Mesothelial cell of epicardium (in vitro differentiated cells): ENCODE measurements at regions not wholly inside any gene's neighbourhood (a gene's known extent, or its start where the extent isn't known, plus 50 kb on each side); places are given as distances from the start of the nearest gene placed in this dataset.

Source experiments
- DNase-seq, 2 experiments: peaks; one replicate each; pipeline ENCODE4 v3.0.0; 2021; ENCODE audit warnings: low spot score in 2 of 2; ENCODE audit not compliant: unreplicated experiment in 2 of 2
- H3K27ac Mint-ChIP-seq: 2 replicates; pipeline ENCODE4 v1.8.0; 2021; ENCODE audit warnings: mixed read lengths
- H3K27me3 Mint-ChIP-seq: 2 replicates; pipeline ENCODE4 v1.8.0; 2021; ENCODE audit warnings: low read depth, mixed read lengths
- H3K36me3 Mint-ChIP-seq: 2 replicates; pipeline ENCODE4 v1.8.0; 2021; ENCODE audit warnings: mixed read lengths
- H3K4me1 Mint-ChIP-seq: 2 replicates; pipeline ENCODE4 v1.8.0; 2021; ENCODE audit warnings: mixed read lengths
- H3K4me3 Mint-ChIP-seq: 2 replicates; pipeline ENCODE4 v1.8.0; 2021; ENCODE audit warnings: mild to moderate bottlenecking, moderate library complexity, mixed read lengths
- H3K9me3 Mint-ChIP-seq: 2 replicates; pipeline ENCODE4 v1.8.0; 2021; ENCODE audit warnings: mixed read lengths
- TF ChIP-seq, protein P1 (sequence below): fragments of 200-600 bp; sonication (generic); IDR thresholded peaks from one replicate; pipeline ENCODE4 v1.5.0; 2021; ENCODE audit warnings: antibody characterized with exemption; ENCODE audit not compliant: unreplicated experiment

DNA sequence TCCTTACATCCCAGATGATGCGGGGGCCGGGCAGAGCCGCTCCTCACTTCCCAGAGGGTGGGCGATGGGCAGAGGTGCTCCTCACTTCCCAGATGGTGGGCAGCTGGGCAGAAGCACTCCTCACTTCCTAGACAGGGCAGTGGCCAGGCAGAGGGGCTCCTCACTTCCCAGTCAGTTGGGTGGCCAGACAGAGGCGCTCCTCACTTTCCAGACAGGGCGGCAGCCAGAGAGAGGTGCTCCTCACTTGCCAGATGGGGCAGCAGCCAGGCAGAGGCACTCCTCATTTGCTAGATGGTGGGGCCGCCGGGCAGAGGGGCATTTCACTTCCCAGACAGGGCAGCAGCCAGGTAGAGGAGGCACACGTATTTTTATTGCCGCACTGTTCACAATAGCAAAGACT, 622.0 kb upstream of the KCNMB2 start:
- peaks cover 42% of the 10 kb centered on the region for H3K9me3 Mint-ChIP-seq
- DNase-seq = no peak
- H3K4me3 Mint-ChIP-seq = no peak overlapping the region
- peaks cover 13% of the 10 kb centered on the region for H3K36me3 Mint-ChIP-seq
- no peak overlapping the region for H3K27ac Mint-ChIP-seq
- no peaks in the 10 kb centered on the region for H3K4me1 Mint-ChIP-seq
- TF ChIP-seq, protein P1, sequence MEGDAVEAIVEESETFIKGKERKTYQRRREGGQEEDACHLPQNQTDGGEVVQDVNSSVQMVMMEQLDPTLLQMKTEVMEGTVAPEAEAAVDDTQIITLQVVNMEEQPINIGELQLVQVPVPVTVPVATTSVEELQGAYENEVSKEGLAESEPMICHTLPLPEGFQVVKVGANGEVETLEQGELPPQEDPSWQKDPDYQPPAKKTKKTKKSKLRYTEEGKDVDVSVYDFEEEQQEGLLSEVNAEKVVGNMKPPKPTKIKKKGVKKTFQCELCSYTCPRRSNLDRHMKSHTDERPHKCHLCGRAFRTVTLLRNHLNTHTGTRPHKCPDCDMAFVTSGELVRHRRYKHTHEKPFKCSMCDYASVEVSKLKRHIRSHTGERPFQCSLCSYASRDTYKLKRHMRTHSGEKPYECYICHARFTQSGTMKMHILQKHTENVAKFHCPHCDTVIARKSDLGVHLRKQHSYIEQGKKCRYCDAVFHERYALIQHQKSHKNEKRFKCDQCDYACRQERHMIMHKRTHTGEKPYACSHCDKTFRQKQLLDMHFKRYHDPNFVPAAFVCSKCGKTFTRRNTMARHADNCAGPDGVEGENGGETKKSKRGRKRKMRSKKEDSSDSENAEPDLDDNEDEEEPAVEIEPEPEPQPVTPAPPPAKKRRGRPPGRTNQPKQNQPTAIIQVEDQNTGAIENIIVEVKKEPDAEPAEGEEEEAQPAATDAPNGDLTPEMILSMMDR = no peak
- no peaks in the 10 kb centered on the region for H3K27me3 Mint-ChIP-seq

DNA sequence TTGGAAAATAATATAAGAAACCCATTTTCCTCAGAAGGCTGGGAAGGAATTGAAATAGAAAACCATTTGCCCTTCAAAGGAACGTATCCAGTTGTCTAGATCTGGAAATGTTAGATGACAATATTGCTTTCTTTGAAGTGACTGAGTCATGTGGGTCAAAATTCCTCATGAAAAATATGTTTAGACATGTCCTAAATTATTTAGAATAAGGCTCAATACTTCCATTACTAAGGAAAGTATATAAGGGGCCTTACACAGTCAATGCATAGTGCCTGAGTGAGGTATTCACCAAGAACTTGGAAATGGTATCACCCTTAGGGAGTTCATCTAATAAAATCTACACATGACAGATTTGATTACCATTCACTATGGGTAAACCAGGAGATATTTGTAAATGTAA, 619.8 kb upstream of the KCNMB2 start:
- Mint-ChIP-seq H3K36me3 (peaks cover 9% of the 10 kb centered on the region), H3K4me1 (no peaks in the 10 kb centered on the region)
- no peak for DNase-seq

DNA sequence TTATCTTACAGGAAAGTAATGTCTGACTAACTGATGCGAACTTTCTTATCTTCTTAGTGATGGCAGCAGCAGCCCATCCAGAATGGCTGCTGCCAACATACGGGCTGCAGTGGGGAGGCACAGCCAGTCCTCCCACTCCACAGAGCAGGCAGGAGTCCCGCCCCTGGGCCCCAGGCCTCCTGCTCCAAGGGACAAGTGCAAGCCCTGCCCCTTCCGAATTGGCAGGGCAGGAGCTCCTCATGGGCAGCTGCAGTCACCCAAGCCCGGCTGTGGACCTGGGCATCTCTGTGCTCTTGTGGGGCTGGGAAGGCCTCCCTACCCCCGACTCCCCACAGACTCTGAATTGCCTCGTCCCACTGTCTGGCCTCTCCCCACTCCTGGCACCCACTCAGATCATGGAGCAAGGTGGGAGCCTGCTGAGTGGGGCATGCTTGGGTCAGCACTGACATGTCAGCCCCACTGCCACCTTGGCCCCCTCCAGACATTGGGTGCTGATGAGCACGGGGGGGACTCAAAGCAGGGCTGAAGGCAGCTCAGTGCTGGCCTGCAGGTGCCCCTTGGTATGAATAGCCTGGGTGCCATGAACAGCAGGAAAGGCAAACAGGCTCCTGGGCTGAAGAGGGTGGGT, 618.9 kb upstream of the KCNMB2 start:
- H3K36me3 Mint-ChIP-seq = peaks cover 7% of the 10 kb centered on the region
- TF ChIP-seq, protein P1 = no peak
- H3K27ac Mint-ChIP-seq = no peak overlapping the region
- H3K27me3 Mint-ChIP-seq = no peaks in the 10 kb centered on the region
- no peaks in the 10 kb centered on the region for H3K4me1 Mint-ChIP-seq
- DNase-seq = no peak
- H3K4me3 Mint-ChIP-seq = no peak overlapping the region
- peaks cover 23% of the 10 kb centered on the region for H3K9me3 Mint-ChIP-seq

More for the DNA sequence above, 619.8 kb upstream of the KCNMB2 start:
- TF ChIP-seq, protein P1 = no peak
- Mint-ChIP-seq H3K27ac (no peak overlapping the region), H3K27me3 (no peaks in the 10 kb centered on the region), H3K4me3 (no peak overlapping the region), H3K9me3 (peaks cover 25% of the 10 kb centered on the region)

DNA sequence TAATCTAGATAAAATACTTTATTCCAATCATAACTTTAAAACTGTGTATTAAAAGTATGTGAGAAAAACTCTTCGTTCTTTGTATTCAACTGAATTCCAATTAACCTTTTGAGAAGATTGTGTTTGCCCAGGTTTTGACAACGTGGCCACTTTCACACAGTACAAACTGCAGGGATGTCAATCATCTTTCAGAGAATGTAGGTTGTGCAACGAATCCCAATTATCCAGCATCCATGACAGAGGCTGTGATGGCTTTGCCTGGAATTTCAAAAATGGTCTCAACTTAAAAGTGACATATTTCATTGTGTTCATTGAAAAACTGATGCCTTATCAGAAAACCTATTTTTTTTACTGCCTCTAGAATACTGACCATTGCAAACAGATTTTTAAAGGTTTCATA, 615.1 kb upstream of the KCNMB2 start:
- Mint-ChIP-seq H3K9me3 (peaks cover 23% of the 10 kb centered on the region), H3K27ac (no peak overlapping the region), H3K36me3 (peaks cover 5% of the 10 kb centered on the region), H3K4me3 (no peak overlapping the region), H3K27me3 (no peaks in the 10 kb centered on the region), H3K4me1 (no peaks in the 10 kb centered on the region)
- TF ChIP-seq, protein P1 = no peak
- no peak for DNase-seq

DNA sequence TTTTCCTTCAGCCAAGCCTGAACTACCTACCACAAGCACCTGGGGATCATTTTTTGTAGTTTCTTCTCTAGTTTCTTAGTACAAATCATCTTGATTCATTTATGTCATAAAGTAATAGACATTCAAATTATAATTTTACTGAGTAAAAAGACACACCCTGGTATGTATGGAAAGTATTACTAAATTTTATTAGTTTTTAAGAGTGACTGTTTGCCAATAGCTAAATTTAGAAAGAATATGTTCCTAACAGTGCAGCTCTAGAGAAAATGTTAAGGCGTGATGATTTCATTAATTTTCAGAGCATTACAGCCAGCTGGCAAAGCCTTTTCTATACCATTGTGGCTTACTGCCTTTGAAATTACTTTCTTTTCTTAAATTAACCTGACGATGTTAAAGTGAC, 612.0 kb upstream of the KCNMB2 start:
- Mint-ChIP-seq H3K27me3 (no peaks in the 10 kb centered on the region), H3K27ac (no peak overlapping the region), H3K9me3 (peaks cover 18% of the 10 kb centered on the region), H3K4me3 (no peak overlapping the region), H3K4me1 (no peaks in the 10 kb centered on the region), H3K36me3 (peaks cover 5% of the 10 kb centered on the region)
- DNase-seq = no peak
- TF ChIP-seq, protein P1 = no peak
